Activated CD8-positive, alpha-beta memory T cell treated with anti-CD3 and anti-CD28 coated beads, Interleukin-2, amount 10 ng/mL, durations not matched to agents 7 days and 5 days (primary cell): ENCODE measurements at regions not wholly inside any gene's neighbourhood (a gene's known extent, or its start where the extent isn't known, plus 50 kb on each side); places are given as distances from the start of the nearest gene placed in this dataset.

Experiments used
- ATAC-seq: fragments of 150-1000 bp; cut with Tn5 transposase; one replicate; pipeline ENCODE4 v1.10.0; 2021; ENCODE audit warnings: moderate library complexity
- CTCF ChIA-PET: fragments of 350-600 bp; sonication (Branson Sonifier 250); formaldehyde crosslinking; loops from one replicate; lab custom pipeline; 2021; ENCODE audit warnings: antibody characterized with exemption; lab: Charles Lee
- DNase-seq: peaks from one replicate; pipeline ENCODE4 v3.0.0-alpha.2; 2020
- H3K27ac Mint-ChIP-seq: one replicate; pipeline ENCODE4 v1.8.0; 2021; ENCODE audit warnings: mild to moderate bottlenecking, mixed read lengths
- H3K27me3 Mint-ChIP-seq: one replicate; pipeline ENCODE4 v1.8.0; 2021; ENCODE audit warnings: mixed read lengths
- H3K36me3 Mint-ChIP-seq: one replicate; pipeline ENCODE4 v1.8.0; 2021; ENCODE audit warnings: mild to moderate bottlenecking, mixed read lengths
- H3K4me1 Mint-ChIP-seq: one replicate; pipeline ENCODE4 v1.8.0; 2021; ENCODE audit warnings: mixed read lengths
- H3K4me3 Mint-ChIP-seq: one replicate; pipeline ENCODE4 v1.8.0; 2021; ENCODE audit warnings: mild to moderate bottlenecking, moderate library complexity, mixed read lengths
- H3K9me3 Mint-ChIP-seq: one replicate; pipeline ENCODE4 v1.8.0; 2022; ENCODE audit warnings: low read depth, mixed read lengths

- no peaks in the 10 kb centered on the region for H3K27me3 Mint-ChIP-seq
- no peaks in the 10 kb centered on the region for H3K4me1 Mint-ChIP-seq
- no peak overlapping the region for H3K27ac Mint-ChIP-seq
- H3K36me3 Mint-ChIP-seq: no peaks in the 10 kb centered on the region
- ATAC-seq: no peak
- no peak overlapping the region for H3K4me3 Mint-ChIP-seq
- CTCF ChIA-PET: no interaction called here
- no peak for DNase-seq
- H3K9me3 Mint-ChIP-seq: peaks cover 15% of the 10 kb centered on the region
These were observed 885.4 kb upstream of the RBFOX1 start for GRCh38 chr16:6447021-6447790.

- Mint-ChIP-seq H3K27me3 (no peaks in the 10 kb centered on the region), H3K27ac (no peak overlapping the region), H3K36me3 (no peaks in the 10 kb centered on the region), H3K4me3 (no peak overlapping the region), H3K4me1 (no peaks in the 10 kb centered on the region), H3K9me3 (peaks cover 13% of the 10 kb centered on the region)
- DNase-seq (no peak), ATAC-seq (no peak)
- CTCF ChIA-PET: no interaction called here
These were observed 886.3 kb upstream of the RBFOX1 start for GRCh38 chr16:6446370-6446769.

DNA sequence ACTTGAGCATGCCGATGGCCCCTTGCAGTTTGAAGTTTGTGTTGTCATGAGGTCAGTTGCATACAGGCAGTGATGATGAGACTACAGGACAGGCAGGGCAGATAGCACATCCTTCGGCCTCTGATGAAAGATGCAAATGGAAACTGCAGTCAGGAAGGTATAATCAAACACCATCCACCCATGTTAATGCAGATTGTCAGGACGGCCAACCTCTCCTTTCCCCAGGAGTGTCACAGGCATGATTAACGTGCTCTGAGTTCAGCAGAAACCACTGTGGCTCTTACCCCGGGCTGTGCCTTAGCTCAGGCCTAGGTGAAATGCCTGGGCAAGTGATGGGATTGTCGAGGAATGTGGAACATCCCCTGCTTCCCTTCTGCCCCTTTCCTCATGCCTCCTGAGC, 893.5 kb upstream of the RBFOX1 start:
- peaks cover 34% of the 10 kb centered on the region for H3K9me3 Mint-ChIP-seq
- CTCF ChIA-PET: no interaction called here
- no peak for ATAC-seq
- DNase-seq: no peak
- H3K4me1 Mint-ChIP-seq: no peaks in the 10 kb centered on the region
- H3K27me3 Mint-ChIP-seq: no peaks in the 10 kb centered on the region
- no peak overlapping the region for H3K27ac Mint-ChIP-seq
- no peak overlapping the region for H3K4me3 Mint-ChIP-seq
- peaks cover 2% of the 10 kb centered on the region for H3K36me3 Mint-ChIP-seq

DNA sequence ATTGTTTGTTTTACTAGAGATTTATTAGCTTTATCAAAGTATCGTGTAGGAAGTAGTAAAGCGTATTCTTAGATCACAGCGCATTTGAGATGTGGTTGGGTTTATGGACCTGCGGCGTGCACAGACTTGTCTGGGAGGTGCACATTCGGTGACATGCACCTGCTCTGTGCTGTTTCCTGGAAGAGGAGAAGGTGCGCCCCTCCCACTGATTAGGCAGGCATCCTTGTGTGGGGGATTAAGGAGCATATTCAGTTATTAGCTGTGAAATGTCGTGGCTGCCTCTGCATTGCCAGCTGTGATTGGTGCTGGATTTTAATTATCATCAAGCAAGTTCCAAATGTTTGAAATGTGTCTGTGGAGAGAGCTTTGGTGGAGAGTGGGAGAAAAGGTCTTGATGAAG, 903.8 kb upstream of the RBFOX1 start:
- Mint-ChIP-seq H3K9me3 (peaks cover 12% of the 10 kb centered on the region), H3K27me3 (no peaks in the 10 kb centered on the region), H3K36me3 (no peaks in the 10 kb centered on the region), H3K4me3 (no peak overlapping the region), H3K27ac (no peak overlapping the region), H3K4me1 (no peaks in the 10 kb centered on the region)
- DNase-seq (no peak), ATAC-seq (no peak)
- CTCF ChIA-PET: no interaction called here

GRCh38 chr16:6427621-6428020, 905.0 kb upstream of the RBFOX1 start:
- ATAC-seq: no peak
- CTCF ChIA-PET: no interaction called here
- peaks cover 19% of the 10 kb centered on the region for H3K9me3 Mint-ChIP-seq
- H3K4me3 Mint-ChIP-seq: no peak overlapping the region
- H3K27me3 Mint-ChIP-seq: no peaks in the 10 kb centered on the region
- DNase-seq: no peak
- no peak overlapping the region for H3K27ac Mint-ChIP-seq
- no peaks in the 10 kb centered on the region for H3K4me1 Mint-ChIP-seq
- H3K36me3 Mint-ChIP-seq: no peaks in the 10 kb centered on the region

DNA sequence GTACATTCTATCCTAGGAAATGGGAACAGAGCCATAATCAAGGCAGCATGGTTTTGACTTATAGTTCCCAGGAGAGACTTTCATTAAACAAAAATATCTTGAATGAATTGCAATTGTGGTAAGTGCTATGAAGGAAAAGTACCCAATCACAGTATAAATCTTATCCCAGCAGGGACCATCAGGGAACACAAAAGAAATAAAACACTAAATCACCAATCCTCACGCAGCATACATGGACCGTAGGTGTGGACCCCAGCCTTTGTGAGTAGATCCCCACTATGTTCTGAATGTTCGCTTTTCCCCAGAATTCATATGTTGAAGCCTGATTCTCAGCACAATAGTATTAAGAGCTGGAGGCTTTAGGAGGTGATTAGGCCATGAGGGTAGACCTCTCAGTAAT, 925.0 kb upstream of the RBFOX1 start:
- CTCF ChIA-PET: no interaction called here
- Mint-ChIP-seq H3K27ac (no peak overlapping the region), H3K27me3 (no peaks in the 10 kb centered on the region), H3K4me1 (no peaks in the 10 kb centered on the region), H3K9me3 (peaks cover 4% of the 10 kb centered on the region), H3K36me3 (no peaks in the 10 kb centered on the region), H3K4me3 (no peak overlapping the region)
- no peak for DNase-seq
- ATAC-seq: no peak

DNA sequence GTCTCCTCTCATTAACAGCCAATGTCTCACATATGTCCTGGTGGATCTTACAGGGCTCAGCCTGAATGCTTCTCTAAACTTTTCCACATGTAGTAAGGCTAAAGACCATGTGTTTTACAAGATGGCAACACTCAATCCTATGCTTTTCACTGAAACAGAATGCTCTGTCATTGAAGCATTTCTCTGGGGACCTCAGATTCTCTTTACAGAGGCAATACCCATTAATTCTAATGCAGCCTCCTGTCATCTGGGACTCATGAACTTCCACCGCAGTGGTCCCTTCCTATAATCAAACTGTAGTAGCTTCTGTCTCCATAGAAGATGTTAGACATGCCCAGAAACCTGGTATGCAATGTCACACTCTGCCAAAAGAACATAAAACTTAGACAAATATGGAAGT, 926.6 kb upstream of the RBFOX1 start:
- peaks cover 6% of the 10 kb centered on the region for H3K9me3 Mint-ChIP-seq
- H3K36me3 Mint-ChIP-seq: no peaks in the 10 kb centered on the region
- DNase-seq (no peak), ATAC-seq (no peak)
- CTCF ChIA-PET: no interaction called here
- no peaks in the 10 kb centered on the region for H3K4me1 Mint-ChIP-seq
- no peak overlapping the region for H3K27ac Mint-ChIP-seq
- no peaks in the 10 kb centered on the region for H3K27me3 Mint-ChIP-seq
- H3K4me3 Mint-ChIP-seq: no peak overlapping the region

DNA sequence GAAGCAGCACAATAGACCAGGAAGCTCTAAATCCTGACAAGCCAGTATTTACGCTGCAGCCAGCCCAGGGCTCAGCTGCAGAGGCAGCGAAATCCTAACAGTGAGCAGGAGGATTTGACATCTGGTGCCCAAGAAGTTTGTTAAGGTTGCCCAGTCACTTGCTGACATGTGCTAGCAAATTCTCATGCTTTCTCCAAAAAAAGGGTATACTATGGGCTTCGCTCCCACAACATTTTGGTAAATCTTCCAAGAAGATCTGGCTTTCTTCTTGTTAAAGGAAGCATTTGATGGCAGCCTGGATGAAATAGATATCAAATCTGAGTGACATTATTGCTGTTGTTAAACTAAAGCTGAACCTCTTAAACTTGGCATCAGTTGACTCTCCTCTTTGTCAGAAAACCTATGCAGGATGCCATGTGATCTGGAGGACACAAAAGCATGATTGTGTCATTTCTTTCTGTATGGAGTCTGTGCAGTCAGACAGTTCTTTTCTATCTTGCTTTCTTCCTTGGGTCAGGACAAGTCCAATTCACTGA, 949.7 kb upstream of the RBFOX1 start:
- H3K27ac Mint-ChIP-seq: no peak overlapping the region
- DNase-seq (no peak), ATAC-seq (no peak)
- peaks cover 11% of the 10 kb centered on the region for H3K9me3 Mint-ChIP-seq
- CTCF ChIA-PET: no interaction called here
- H3K36me3 Mint-ChIP-seq: no peaks in the 10 kb centered on the region
- H3K4me3 Mint-ChIP-seq: no peak overlapping the region
- no peaks in the 10 kb centered on the region for H3K27me3 Mint-ChIP-seq
- H3K4me1 Mint-ChIP-seq: no peaks in the 10 kb centered on the region

DNA sequence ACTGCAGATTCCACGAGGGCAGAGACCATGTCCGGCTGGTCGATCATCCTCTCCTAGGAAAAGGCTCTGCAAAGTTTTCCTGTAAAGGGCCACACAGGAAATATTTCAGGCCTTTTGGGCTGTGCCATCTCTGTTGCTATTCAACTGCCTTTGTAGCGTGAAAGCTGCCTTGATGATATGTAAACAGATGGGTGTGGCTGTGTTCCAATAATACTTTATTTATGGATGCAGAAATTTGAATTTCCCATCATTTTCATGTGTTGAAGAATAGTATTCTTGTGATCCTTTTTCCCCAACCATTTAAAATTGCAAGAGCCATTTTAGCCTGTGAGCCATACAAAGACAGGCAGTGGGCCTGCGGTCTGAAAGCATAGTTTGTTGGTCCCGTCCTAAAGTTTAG, 950.7 kb upstream of the RBFOX1 start:
- Mint-ChIP-seq H3K9me3 (peaks cover 8% of the 10 kb centered on the region), H3K27me3 (no peaks in the 10 kb centered on the region), H3K4me1 (no peaks in the 10 kb centered on the region), H3K4me3 (no peak overlapping the region), H3K36me3 (no peaks in the 10 kb centered on the region), H3K27ac (no peak overlapping the region)
- ATAC-seq: no peak
- DNase-seq: no peak
- CTCF ChIA-PET: no interaction called here

DNA sequence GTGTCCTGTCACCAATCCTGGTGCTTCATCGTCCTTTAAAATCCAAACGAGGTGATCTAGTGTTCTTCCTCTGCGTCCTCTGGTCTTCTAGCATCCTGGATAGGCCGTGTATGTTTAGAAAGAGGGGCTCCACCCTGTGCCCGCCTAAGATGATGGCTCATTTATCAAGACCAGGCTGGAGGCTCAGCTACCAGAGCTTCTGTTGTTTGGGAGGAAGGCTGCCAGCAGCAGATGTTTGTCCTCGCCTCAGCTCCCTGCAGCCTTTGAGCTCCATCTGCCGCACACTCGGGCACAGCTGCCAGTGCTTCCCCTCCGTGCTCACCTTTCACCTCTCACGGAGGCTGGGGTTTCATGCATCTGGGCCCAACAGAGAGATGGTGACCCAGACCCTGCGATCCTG, 954.7 kb upstream of the RBFOX1 start:
- CTCF ChIA-PET: no interaction called here
- H3K27ac Mint-ChIP-seq: no peak overlapping the region
- H3K27me3 Mint-ChIP-seq: no peaks in the 10 kb centered on the region
- H3K4me3 Mint-ChIP-seq: no peak overlapping the region
- H3K9me3 Mint-ChIP-seq: peaks cover 7% of the 10 kb centered on the region
- no peaks in the 10 kb centered on the region for H3K4me1 Mint-ChIP-seq
- ATAC-seq (no peak), DNase-seq (no peak)
- H3K36me3 Mint-ChIP-seq: no peaks in the 10 kb centered on the region

DNA sequence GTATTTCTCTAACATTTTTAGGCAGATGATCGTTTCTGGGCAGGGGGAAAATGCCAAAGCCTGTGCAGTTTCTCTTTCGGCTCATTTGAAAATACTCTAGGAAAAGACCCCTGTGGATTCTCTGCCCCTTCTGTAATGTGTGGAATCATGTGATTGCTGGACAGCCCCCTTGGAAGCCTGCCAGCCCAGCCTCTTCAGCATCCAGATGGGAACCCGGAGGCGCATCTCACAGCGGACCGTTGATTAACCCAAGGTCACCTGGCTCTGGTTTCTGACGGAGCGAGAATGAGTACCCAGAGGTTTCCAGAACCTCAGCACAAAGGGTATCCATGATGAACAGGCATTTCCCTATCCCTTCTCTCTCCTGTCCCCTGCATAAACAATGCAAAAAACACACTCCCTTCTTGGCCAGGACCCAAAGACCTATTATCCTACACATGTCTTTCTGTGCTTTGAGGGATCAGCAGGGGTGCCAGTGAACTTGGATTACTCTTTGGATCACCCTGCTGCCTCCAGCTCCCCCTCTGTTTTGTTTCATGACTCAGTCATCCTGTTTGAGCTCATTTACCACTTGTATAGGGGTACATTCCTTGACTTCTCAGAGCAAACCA, 957.1 kb upstream of the RBFOX1 start:
- no peak for DNase-seq
- no peak for ATAC-seq
- H3K27ac Mint-ChIP-seq: no peak overlapping the region
- no peak overlapping the region for H3K4me3 Mint-ChIP-seq
- peaks cover 10% of the 10 kb centered on the region for H3K9me3 Mint-ChIP-seq
- CTCF ChIA-PET: no interaction called here
- no peaks in the 10 kb centered on the region for H3K4me1 Mint-ChIP-seq
- no peaks in the 10 kb centered on the region for H3K27me3 Mint-ChIP-seq
- no peaks in the 10 kb centered on the region for H3K36me3 Mint-ChIP-seq

GRCh38 chr16:6374821-6375220, 957.8 kb upstream of the RBFOX1 start:
- no peaks in the 10 kb centered on the region for H3K27me3 Mint-ChIP-seq
- H3K27ac Mint-ChIP-seq: no peak overlapping the region
- no peaks in the 10 kb centered on the region for H3K4me1 Mint-ChIP-seq
- no peaks in the 10 kb centered on the region for H3K36me3 Mint-ChIP-seq
- peaks cover 13% of the 10 kb centered on the region for H3K9me3 Mint-ChIP-seq
- no peak for ATAC-seq
- CTCF ChIA-PET: no interaction called here
- no peak for DNase-seq
- H3K4me3 Mint-ChIP-seq: no peak overlapping the region

DNA sequence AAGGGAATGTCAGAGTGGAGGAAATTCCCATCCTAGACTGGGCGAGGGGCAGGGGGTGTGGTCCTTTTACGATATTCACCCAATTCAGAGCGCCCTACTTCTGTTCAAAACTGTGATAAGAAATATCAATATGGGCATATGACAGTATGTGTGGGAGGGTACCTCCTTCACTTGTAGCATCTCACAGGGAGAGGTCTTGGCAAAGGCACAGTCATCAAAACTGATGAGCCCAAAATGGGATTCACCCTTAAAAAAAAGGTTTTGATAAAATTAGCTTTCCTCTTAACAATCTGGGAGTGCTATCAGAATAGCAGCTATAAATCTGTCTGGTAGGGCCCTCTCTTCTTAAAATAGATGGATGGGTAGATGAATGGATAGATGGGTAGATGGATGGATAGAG, 967.8 kb upstream of the RBFOX1 start:
- Mint-ChIP-seq H3K36me3 (no peaks in the 10 kb centered on the region), H3K4me1 (no peaks in the 10 kb centered on the region), H3K4me3 (no peak overlapping the region), H3K9me3 (peaks cover 13% of the 10 kb centered on the region), H3K27ac (no peak overlapping the region), H3K27me3 (no peaks in the 10 kb centered on the region)
- CTCF ChIA-PET: no interaction called here
- DNase-seq (no peak), ATAC-seq (no peak)

DNA sequence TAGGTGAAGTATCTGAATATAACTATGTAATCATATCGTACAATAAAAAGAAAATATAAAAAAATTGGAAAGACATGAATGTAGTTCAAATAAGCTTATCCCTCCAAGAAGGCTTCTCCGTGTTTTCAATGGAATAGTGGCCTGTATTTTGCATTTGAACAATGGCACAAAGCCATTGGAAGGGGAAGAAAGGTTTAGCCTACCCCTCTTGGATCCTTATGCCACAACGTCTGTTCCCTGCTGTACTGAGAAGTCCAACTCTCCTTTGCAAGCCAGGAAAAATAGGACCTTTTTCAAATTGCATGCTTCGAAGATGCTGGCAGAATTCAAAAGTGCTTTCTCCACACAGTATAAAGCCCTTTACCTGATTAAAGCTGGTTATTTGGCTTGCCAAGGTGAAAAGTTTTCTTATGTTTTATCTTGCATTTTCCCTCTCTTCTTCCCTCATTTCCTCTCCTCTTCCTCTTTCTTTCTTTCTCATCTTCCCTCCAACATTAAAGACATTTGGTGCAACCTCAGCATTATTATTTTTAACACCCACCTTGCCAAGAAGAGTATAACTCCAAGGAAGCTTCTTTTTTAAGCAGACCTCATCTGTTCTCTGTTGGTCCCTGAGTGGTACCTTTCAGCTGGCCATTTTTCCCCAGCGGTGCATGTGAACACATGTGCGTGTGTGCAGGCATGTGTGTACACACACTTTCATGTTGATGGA, 968.6 kb upstream of the RBFOX1 start:
- DNase-seq (no peak), ATAC-seq (no peak)
- H3K27me3 Mint-ChIP-seq: no peaks in the 10 kb centered on the region
- CTCF ChIA-PET: no interaction called here
- no peaks in the 10 kb centered on the region for H3K36me3 Mint-ChIP-seq
- no peaks in the 10 kb centered on the region for H3K4me1 Mint-ChIP-seq
- peaks cover 10% of the 10 kb centered on the region for H3K9me3 Mint-ChIP-seq
- no peak overlapping the region for H3K27ac Mint-ChIP-seq
- H3K4me3 Mint-ChIP-seq: no peak overlapping the region
